ENCODE measurements at regions not wholly inside any gene's neighbourhood (a gene's known extent, or its start where the extent isn't known, plus 50 kb on each side); places are given as distances from the start of the nearest gene placed in this dataset.

GRCh38 chr1:87757676-87758075 is 429.0 kb downstream of the LMO4 start:
- TF ChIP-seq CTCF (IDR thresholded peaks at IDR 0.05; ENCODE audit: insufficient read depth, low read depth, low read length) = no peak
- TF ChIP-seq EZH2 (IDR thresholded peaks at IDR 0.05; ENCODE audit: insufficient read depth, low read length) = no peak
